ENCODE measurements at regions not wholly inside any gene's neighbourhood (a gene's known extent, or its start where the extent isn't known, plus 50 kb on each side); places are given as distances from the start of the nearest gene placed in this dataset.

DNA sequence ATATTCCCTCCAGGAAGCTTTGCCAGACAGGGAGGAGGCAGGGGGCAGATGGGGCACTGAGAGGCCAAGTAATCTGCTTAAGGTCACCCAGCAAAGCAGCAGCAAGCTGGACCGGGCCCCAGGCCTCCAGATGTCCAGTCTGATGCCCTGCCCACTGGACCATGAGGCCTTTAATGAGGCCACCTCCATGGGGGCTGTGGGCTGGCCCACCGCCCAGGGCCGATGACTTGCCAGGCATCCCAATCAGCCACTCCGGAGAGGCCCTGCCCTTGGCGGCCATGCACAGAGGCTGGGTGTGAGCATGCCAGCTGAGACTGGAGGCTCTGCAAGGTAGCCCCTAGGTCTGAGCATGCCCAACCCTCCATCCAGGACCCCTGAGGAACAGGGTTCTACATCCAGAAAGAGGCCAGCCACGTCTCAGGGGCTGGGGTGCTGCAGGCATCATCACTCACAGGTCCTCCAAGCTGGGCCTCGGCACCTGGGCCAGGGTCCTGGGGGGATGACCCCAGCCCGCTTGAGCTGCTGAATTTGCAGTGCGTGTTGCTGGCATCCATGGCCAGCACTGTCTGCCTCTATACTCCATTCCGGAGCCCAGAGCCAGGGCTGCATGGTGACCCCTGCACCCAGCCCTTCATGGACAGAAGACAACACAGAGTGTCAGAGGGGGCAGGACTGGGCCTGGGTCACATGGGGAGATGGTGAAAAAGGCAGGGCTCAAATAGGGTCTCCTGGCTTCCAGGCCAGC lies 164.2 kb downstream of the INHBB start:
- CTCF ChIA-PET = no interaction called here

More for the DNA sequence above, 164.2 kb downstream of the INHBB start:
- H3K4me2 ChIP-seq (replicated peaks; ENCODE audit: low read depth, low read length, poor library complexity, severe bottlenecking) = no peak overlapping the region
- no peak overlapping the region for H3K27ac ChIP-seq (ENCODE audit: low read length in 2 of 2)
- Mint-ChIP-seq H3K4me3 (no peak overlapping the region), H3K27me3 (no peaks in the 10 kb centered on the region), H3K4me1 (no peaks in the 10 kb centered on the region), H3K27ac (no peak overlapping the region), H3K9me3 (ENCODE audit: insufficient read depth) (no peaks in the 10 kb centered on the region)
- TF ChIP-seq CTCF (IDR thresholded peaks at IDR 0.05) = no peak
- no peak for TF ChIP-seq EZH2 (IDR thresholded peaks at IDR 0.05; ENCODE audit: borderline replicate concordance, insufficient read depth, low read depth, low read length, poor library complexity, severe bottlenecking)
- no peaks in the 10 kb centered on the region for H3K79me2 ChIP-seq (ENCODE audit: control insufficient read depth, insufficient read depth, low read length)
- ATAC-seq (ENCODE audit: low read depth) (no peak), DNase-seq (no peak)
- intact Hi-C loops (cut with micrococcal nuclease) = no loop called here
- 90% methylated on average over 10 of the region's 10 CpGs for WGBS (ENCODE audit: insufficient coverage)
- H3K4me1 ChIP-seq (ENCODE audit: control insufficient read depth in 2 of 2, insufficient read depth in 2 of 2, low read length in 2 of 2) = no peaks in the 10 kb centered on the region
- no peak overlapping the region for H3K9ac ChIP-seq (ENCODE audit: low read length)
- no peaks in the 10 kb centered on the region for H3K27me3 ChIP-seq (replicated peaks in 1 of 4; ENCODE audit: control extremely low read depth in 1 of 4, control insufficient read depth in 3 of 4, insufficient read depth in 4 of 4, low read length in 3 of 4)
- POLR2A ChIA-PET = no interaction called here
- H2AFZ ChIP-seq (ENCODE audit: insufficient read depth, low read depth, low read length, poor library complexity, severe bottlenecking) = no peak overlapping the region
- H3K4me3 ChIP-seq (ENCODE audit: control extremely low read depth in 1 of 5, extremely low read depth in 1 of 5, insufficient read depth in 1 of 5, low read depth in 2 of 5, low read length in 4 of 5) = no peak overlapping the region
- no peaks in the 10 kb centered on the region for H3K36me3 ChIP-seq (replicated peaks in 1 of 2; ENCODE audit: control extremely low read depth in 1 of 2, control insufficient read depth in 1 of 2, extremely low read depth in 1 of 2, insufficient read depth in 2 of 2, low read length in 1 of 2)
- H4K20me1 ChIP-seq (ENCODE audit: control insufficient read depth, insufficient read depth, low read length, poor library complexity, severe bottlenecking) = no peaks in the 10 kb centered on the region
- H3K9me3 ChIP-seq (ENCODE audit: control extremely low read depth in 1 of 3, control insufficient read depth in 2 of 3, insufficient read depth in 1 of 3, low read length in 2 of 3) = no peaks in the 10 kb centered on the region

Measured in B cell (primary cell).